SU-DHL-6 (cell line): ENCODE measurements at regions not wholly inside any gene's neighbourhood (a gene's known extent, or its start where the extent isn't known, plus 50 kb on each side); places are given as distances from the start of the nearest gene placed in this dataset.

ENCODE experiments used
- CTCF ChIP-seq: fragments of 200-600 bp; sonication (generic); IDR thresholded peaks from one replicate; pipeline ENCODE4 v1.5.1; 2017; ENCODE audit warnings: antibody characterized with exemption, mild to moderate bottlenecking, low read length, moderate library complexity; ENCODE audit not compliant: insufficient read depth, poor library complexity, severe bottlenecking
- EZH2phosphoT487 ChIP-seq: fragments of 200-600 bp; sonication (generic), shearing (Covaris generic); conservative IDR thresholded peaks from 2 replicates; pipeline ENCODE4 v1.6.1; 2018; ENCODE audit warnings: mild to moderate bottlenecking, antibody characterized with exemption, low read length, moderate library complexity, mixed read lengths

DNA sequence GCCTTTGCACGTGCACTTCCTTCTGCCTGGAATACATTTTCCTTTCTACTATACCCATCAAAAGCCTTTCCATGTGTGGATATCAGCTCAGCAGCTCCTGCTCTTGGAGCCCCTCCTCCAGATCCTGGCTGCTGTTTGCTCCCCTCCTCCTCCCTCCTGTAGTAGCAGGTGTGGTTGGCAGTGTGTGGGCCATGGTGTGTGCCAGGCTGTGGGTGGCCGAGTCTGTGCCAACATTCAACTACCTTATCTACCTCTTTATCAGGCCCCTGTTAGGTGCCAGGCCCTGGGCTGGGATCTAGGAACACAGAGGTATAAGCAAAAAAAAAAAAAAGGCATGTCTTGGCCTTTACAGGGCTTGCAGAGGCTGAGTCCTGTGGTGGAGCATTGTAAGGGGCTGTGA lies 180.6 kb upstream of the JUN start:
- TF ChIP-seq CTCF (no peak), EZH2phosphoT487 (no peak)
